ENCODE measurements at regions not wholly inside any gene's neighbourhood (a gene's known extent, or its start where the extent isn't known, plus 50 kb on each side); places are given as distances from the start of the nearest gene placed in this dataset.

DNA sequence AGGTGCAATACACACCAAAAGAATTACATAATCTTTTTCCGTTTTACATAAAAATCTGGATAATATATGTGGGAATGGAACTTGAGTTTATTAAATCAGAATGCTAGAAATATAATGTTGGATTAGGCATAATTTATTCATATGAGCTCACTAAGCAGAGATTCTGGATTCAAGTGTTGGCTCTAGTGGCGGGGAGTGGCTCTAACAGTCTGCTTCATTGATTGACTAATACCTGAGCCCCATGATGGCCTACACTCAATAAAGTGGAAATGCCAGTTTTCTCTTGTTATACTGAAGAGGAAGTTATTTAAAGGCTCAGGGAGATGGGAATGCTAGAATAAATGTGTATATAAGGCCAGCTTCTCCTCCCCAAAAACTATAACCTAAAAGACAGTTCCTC is 285.5 kb upstream of the MOCS1 start:
- H3K4me3 ChIP-seq: no peak overlapping the region
- no peaks in the 10 kb centered on the region for H3K36me3 ChIP-seq
- 96 to 100% methylated on average over 2 of the region's 2 CpGs for WGBS, 2 donors (ENCODE audit: low coverage in 1 of 2)
- H3K27ac ChIP-seq: no peak overlapping the region
- TF ChIP-seq POLR2AphosphoS5 (IDR thresholded peaks at IDR 0.05): no peak
- TF ChIP-seq, protein P1, sequence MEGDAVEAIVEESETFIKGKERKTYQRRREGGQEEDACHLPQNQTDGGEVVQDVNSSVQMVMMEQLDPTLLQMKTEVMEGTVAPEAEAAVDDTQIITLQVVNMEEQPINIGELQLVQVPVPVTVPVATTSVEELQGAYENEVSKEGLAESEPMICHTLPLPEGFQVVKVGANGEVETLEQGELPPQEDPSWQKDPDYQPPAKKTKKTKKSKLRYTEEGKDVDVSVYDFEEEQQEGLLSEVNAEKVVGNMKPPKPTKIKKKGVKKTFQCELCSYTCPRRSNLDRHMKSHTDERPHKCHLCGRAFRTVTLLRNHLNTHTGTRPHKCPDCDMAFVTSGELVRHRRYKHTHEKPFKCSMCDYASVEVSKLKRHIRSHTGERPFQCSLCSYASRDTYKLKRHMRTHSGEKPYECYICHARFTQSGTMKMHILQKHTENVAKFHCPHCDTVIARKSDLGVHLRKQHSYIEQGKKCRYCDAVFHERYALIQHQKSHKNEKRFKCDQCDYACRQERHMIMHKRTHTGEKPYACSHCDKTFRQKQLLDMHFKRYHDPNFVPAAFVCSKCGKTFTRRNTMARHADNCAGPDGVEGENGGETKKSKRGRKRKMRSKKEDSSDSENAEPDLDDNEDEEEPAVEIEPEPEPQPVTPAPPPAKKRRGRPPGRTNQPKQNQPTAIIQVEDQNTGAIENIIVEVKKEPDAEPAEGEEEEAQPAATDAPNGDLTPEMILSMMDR (IDR thresholded peaks at IDR 0.05): no peak
- no peak for TF ChIP-seq POLR2A (IDR thresholded peaks at IDR 0.05)
- TF ChIP-seq EP300 (IDR thresholded peaks at IDR 0.05): no peak
- ATAC-seq: no peak
- no peaks in the 10 kb centered on the region for H3K9me3 ChIP-seq
- H3K27me3 ChIP-seq: no peaks in the 10 kb centered on the region
- no peaks in the 10 kb centered on the region for H3K4me1 ChIP-seq

DNA sequence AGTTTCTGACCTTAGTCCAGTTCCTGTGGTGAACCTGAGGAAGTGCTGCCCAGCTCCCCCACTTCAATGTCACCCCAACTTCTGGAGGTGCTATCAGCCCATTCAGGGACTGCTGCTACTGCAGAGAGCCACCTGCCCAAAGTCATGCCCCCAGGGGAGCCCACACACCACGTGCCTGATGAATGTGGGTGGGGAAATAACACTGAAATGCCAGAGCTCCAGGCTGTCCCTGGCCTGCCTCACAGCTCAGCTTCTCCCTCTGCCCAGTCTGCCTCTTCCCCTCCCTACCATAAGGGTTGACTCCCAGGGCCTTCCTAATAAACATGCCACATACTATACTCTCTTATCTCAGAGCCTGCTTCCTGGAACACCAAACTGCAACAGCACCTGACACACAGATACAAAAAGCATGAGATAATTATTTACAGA is 276.4 kb upstream of the MOCS1 start:
- no peak for ATAC-seq
- peaks cover 0 to 9% (median 0%) of the 10 kb centered on the region in 3 donors for H3K9me3 ChIP-seq
- TF ChIP-seq EP300 (IDR thresholded peaks at IDR 0.05) (no peak), POLR2AphosphoS5 (IDR thresholded peaks at IDR 0.05) (no peak)
- TF ChIP-seq, protein P1 (IDR thresholded peaks at IDR 0.05): no peak
- H3K27me3 ChIP-seq: peaks cover 15% of the 10 kb centered on the region
- no peaks in the 10 kb centered on the region for H3K4me1 ChIP-seq
- H3K4me3 ChIP-seq: no peak overlapping the region
- no peak overlapping the region for H3K27ac ChIP-seq
- H3K36me3 ChIP-seq: no peaks in the 10 kb centered on the region
- WGBS, 2 donors (ENCODE audit: low coverage in 1 of 2): 0% methylated on average over 1 of the region's 1 CpG; no CpG with 5 or more reads in 1 of the 2 donors

DNA sequence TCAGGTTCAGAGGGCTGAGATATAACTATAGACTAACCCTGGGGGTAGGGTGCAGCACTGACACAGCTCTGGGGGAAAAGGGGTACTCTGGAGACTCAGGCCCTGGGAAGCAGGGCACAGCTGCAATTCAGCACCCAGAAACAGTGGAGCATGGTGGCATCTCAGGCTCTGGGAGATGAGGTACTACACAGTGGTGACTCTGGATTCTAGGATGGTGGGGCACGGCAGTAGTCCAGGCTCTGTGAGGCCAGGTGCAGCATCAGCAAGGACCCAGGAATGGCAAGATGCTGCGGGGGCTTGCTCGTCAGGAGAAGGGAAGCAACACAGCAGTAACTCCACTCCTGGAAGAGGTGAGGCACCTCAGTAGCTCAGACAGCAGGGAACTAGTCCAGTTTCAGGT is 271.5 kb upstream of the MOCS1 start:
- Histone ChIP-seq H3K36me3 (no peaks in the 10 kb centered on the region), H3K9me3 (peaks cover 0 to 54% (median 0%) of the 10 kb centered on the region in 3 donors), H3K27me3 (peaks cover 8% of the 10 kb centered on the region), H3K27ac (no peak overlapping the region), H3K4me1 (no peaks in the 10 kb centered on the region), H3K4me3 (no peak overlapping the region)
- ATAC-seq: no peak
- 77 to 93% methylated on average over 2 of the region's 3 CpGs for WGBS, 2 donors (ENCODE audit: low coverage in 1 of 2)
- TF ChIP-seq EP300 (IDR thresholded peaks at IDR 0.05) (no peak), POLR2A (IDR thresholded peaks at IDR 0.05) (no peak), POLR2AphosphoS5 (IDR thresholded peaks at IDR 0.05) (no peak)
- TF ChIP-seq, protein P1 (IDR thresholded peaks at IDR 0.05): no peak

DNA sequence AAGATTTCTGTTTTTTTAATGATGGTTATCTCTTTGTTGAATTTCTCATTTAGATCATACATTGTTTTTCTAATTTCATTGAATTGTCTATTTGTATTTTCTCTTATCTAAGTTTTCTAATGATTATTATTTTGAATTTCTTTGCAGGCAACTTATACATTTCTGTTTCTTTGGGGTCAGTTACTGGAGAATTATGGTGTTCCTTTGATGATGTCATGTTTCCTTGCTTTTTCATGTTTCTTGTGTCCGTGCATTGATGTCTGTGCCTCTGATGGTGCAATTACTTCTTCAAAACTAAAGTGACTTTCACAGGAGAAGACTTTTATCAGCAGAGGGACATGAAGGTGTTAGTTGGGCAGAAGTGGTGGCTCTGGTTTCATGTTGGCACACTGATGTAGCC is 270.7 kb upstream of the MOCS1 start:
- no peak for ATAC-seq
- Histone ChIP-seq H3K4me1 (no peaks in the 10 kb centered on the region), H3K36me3 (no peaks in the 10 kb centered on the region), H3K4me3 (no peak overlapping the region), H3K9me3 (peaks cover 0 to 59% (median 0%) of the 10 kb centered on the region in 3 donors), H3K27me3 (peaks cover 8% of the 10 kb centered on the region), H3K27ac (no peak overlapping the region)
- WGBS, 2 donors (ENCODE audit: low coverage in 1 of 2): 86% methylated on average over 1 of the region's 1 CpG; no CpG with 5 or more reads in 1 of the 2 donors
- no peak for TF ChIP-seq POLR2AphosphoS5 (IDR thresholded peaks at IDR 0.05)
- TF ChIP-seq POLR2A (IDR thresholded peaks at IDR 0.05): no peak
- TF ChIP-seq, protein P1 (IDR thresholded peaks at IDR 0.05): no peak
- no peak for TF ChIP-seq EP300 (IDR thresholded peaks at IDR 0.05)

DNA sequence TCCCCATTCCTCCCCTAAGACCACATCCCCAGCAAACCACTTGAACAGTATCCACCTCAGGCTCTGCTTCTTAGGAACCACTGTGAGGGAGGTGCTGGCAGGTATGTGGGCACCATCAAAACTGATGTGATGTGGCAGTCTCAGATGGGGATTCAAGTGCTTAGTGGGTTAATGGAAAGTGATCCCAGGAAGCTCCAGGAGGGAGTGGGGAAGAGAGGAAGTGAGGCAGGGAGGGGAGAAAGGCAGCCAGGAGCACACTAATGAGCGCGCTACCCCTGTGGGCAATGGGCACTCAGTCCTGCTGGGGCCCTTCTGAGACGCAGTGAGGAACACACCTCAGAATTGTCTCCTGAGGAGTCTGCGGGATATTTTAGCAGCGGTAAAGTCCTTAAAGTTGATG is 263.1 kb upstream of the MOCS1 start:
- Histone ChIP-seq H3K36me3 (no peaks in the 10 kb centered on the region), H3K27me3 (no peaks in the 10 kb centered on the region), H3K4me3 (no peak overlapping the region), H3K27ac (no peak overlapping the region), H3K9me3 (peaks cover 0 to 21% (median 0%) of the 10 kb centered on the region in 3 donors), H3K4me1 (no peaks in the 10 kb centered on the region)
- TF ChIP-seq POLR2AphosphoS5 (IDR thresholded peaks at IDR 0.05) (no peak), EP300 (IDR thresholded peaks at IDR 0.05) (no peak), POLR2A (IDR thresholded peaks at IDR 0.05) (no peak)
- TF ChIP-seq, protein P1 (IDR thresholded peaks at IDR 0.05): no peak
- no peak for ATAC-seq
- 100% methylated on average over 3 of the region's 5 CpGs; no CpG with 5 or more reads in 1 of the 2 donors for WGBS, 2 donors (ENCODE audit: low coverage in 1 of 2)

All from gastroesophageal sphincter (tissue), 4 donors.